ENCODE measurements at regions not wholly inside any gene's neighbourhood (a gene's known extent, or its start where the extent isn't known, plus 50 kb on each side); places are given as distances from the start of the nearest gene placed in this dataset.

- no peak for DNase-seq
These were observed 180.4 kb downstream of the KATNAL1 start for GRCh38 chr13:30126903-30127428.

GRCh38 chr13:30125422-30126073, 181.8 kb downstream of the KATNAL1 start:
- DNase-seq: no peak

GRCh38 chr13:30124131-30124768, 183.1 kb downstream of the KATNAL1 start:
- no peak for DNase-seq

- DNase-seq: no peak
These were observed 183.8 kb downstream of the KATNAL1 start for GRCh38 chr13:30123575-30123974.

DNA sequence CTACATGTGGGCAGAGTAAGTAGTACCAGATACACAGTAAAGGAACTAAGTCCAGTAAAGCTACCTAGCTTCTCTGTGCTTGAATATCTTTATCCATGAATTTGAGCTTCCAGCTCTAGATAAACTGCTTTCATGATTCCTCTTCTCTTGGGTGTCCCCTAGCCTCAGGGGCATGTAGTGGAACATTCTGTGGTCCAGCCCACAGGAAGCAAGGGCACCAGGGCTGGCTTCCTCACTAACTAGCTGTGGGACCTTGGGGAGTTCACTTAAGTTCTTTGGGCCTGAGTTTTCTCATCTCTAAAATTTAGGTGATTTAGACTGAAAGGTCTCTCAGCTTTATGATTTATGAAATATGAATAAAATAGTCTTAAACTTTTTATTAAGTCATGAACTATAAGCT, 185.7 kb downstream of the KATNAL1 start:
- DNase-seq: no peak

DNA sequence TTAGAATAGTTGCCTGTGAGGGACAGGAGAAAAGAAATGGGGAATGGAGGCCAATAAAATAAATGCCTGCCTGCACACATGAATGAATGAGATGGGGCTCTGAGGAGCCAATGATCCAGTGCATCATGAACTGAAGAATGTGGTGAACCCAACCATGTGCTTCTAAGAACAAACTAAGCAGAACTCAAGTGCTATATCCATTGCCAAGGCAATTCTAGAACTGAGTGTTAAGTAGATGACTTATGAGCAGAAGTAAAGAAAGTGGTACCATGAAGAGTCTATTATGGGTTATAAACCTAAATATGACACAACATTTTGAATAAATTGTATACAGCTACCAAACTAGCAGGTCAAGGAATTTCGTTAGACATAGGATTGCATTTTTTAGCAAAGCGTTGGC, 186.1 kb downstream of the KATNAL1 start:
- DNase-seq: no peak

- no peak for DNase-seq
These were observed 187.1 kb downstream of the KATNAL1 start for GRCh38 chr13:30120133-30120822.

DNA sequence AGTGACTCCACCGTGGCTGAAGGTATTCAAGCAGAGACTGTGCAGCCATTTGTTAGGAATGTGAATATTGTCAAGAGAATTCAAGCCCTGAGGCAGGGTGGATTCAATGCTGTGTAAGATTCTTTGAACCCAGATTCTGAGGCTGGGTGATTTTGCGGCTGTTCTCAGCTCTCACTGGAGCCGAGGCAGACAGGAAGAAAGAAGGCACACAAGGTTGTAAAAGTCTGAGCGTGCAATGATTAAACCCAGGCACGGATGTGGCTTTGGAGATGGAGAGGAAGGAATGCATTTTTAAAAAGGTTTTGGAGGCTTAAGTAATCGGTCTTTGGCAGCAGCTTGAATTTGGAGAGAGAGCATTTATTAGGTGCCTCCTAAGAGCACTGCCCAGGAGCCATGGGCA, 187.9 kb downstream of the KATNAL1 start:
- DNase-seq: no peak

DNA sequence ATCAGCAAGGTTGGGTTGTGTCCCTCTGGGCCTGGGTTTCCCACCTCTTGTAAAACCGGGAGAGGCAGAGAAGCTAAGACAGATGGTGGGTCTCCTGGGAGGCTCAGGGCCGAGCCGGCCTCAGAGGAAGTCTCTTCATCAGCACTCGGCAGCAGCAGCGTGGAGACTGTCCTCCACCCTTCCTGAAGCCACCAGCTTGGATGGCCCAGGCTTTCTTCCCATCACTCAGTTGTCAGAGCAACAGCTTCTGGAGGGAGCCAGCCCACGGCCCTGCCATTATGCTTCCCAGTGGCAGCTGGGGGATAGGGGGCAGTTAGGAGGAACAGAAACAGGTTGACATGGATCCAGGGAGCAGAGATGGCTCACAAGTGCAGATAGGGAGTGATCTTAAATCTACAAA, 191.0 kb downstream of the KATNAL1 start:
- DNase-seq: no peak

- DNase-seq: no peak
These were observed 192.1 kb downstream of the KATNAL1 start for GRCh38 chr13:30115257-30115600.

- peak; percentile 91 for DNase-seq
These were observed 192.6 kb downstream of the KATNAL1 start for GRCh38 chr13:30114571-30115256.

DNA sequence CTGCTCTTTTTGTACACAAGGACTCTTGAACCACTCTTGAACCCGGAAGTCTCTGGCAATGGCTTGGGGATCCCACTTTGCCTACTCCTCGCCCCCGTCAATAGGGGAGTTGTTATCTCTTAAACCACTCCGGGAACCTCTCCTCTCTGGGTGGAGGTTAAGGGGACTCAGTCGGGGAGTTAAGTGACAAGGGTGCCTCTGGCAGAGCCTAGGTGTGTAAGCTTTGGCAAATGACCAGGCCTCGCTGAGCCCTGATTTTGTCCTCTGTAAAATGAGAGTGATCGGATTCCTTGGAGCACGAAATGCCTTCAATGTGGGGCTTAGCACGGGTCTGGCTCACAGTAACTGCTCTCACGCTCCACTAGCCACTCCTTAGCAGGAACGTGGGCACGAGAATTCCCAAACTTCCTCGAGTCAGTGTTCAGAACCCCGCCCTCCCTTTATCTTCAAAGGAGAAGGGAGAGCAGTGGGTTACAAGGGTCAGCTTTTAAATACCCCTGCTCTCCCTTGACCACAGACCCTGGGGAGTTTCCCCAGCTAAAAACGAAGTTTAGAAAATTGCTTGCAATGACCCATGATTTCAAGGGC, 193.3 kb downstream of the KATNAL1 start:
- no peak for DNase-seq

- DNase-seq: no peak
These were observed 193.8 kb downstream of the KATNAL1 start for GRCh38 chr13:30113551-30113950.

DNA sequence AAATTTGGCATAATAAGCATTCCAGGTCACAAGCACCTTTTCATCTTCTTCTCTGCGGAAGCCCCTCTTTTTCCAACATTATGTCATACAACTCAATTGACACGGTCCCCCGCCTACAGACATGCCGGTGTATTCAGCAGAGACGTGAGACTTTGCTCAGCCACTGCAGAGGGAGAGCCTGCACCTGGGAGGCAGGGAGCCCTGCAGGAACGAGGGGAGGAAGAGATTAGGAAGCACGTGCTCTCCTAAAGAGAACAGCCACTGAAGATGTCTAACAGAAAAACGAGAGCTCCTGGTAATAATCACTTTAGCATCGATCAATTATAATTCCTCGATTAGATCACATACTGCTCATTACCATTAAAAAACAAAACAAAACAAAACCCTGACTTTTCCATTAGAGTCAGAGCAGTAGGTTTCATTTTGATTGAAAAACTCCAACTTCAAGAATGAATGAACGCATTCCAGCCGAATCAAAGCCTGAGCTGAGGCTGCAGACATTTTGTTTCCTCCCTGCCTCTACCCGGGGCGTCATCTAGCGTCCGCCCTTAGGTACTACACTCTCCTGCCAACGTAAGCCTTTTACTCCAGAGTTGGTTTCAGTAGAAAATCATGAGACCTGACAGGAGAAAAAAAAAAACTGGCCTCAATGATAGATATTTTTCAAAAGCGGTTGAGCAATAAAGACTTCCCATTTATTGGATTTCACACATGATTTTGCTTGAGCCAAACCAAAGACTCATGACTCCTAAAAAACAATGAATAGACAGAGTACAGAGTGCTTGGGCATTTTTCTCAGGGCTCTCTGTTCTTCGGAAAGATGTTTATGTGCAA, 194.5 kb downstream of the KATNAL1 start:
- DNase-seq: peak; percentile 85

DNA sequence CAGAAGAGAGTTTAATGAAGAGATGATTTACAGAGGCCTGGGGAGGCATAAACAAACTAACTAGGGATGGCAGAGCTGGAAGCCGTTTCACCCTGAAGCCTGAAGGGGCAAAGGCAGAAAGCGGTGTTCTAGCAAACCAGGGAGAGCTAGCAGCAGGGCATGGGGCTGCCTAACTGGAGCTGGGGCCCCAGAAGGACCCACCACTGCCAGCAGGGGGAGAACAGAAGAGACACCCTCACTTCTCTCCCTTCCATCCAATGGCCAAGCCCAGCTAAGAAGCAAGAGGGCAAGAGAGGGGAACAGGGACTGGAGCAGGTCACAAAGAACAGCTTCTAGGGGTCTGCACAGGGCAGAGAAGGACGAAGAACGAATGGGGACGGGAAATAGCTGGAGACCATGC, 195.5 kb downstream of the KATNAL1 start:
- no peak for DNase-seq

GRCh38 chr13:30110301-30111070, 196.9 kb downstream of the KATNAL1 start:
- DNase-seq: no peak

DNA sequence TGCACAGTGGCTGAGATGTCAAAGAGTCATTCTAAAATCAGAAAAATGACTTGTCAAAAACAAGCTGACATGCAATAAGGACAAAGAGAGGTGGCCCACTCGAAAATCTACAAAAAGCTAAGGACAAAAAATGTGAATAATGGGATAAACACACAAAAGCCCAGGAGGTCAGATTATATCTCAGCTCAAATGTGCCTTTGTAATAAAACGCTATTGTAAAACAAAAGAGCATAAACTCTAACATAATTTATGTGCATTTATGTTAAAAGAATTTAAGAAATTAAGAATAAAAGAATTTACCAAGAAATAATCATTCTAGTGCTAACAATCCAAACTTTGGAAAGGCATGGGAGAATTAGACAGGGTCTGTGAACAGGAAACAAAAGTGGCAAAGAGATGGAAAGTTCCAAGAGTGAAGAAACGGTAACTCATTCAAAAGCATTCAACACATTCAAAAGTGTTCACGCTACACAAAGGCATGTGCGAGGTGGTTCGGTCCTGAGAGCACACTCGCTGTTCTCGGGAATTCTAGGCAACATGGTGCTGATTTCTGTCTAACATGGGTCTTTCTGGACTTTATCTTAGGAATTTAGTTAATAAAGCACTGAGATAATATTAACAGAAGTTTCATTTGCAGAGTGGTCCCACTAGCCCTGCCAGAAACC, 197.7 kb downstream of the KATNAL1 start:
- DNase-seq: no peak

DNA sequence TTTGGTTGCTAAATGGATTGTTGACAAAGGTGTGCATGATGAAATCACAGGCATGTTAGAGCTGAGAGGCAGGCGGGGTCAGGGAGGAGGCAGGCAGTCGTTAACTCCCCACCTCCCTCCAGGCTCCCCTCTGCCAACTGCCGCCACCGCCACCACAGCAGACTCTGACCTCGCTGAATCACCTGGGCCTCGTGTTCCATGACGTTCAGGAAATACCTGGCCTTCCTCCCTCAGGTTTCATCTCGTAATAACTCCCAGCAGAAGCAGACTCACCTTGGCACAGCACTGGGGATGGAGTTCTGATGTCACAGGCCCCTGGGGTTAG, 198.5 kb downstream of the KATNAL1 start:
- DNase-seq: no peak

DNA sequence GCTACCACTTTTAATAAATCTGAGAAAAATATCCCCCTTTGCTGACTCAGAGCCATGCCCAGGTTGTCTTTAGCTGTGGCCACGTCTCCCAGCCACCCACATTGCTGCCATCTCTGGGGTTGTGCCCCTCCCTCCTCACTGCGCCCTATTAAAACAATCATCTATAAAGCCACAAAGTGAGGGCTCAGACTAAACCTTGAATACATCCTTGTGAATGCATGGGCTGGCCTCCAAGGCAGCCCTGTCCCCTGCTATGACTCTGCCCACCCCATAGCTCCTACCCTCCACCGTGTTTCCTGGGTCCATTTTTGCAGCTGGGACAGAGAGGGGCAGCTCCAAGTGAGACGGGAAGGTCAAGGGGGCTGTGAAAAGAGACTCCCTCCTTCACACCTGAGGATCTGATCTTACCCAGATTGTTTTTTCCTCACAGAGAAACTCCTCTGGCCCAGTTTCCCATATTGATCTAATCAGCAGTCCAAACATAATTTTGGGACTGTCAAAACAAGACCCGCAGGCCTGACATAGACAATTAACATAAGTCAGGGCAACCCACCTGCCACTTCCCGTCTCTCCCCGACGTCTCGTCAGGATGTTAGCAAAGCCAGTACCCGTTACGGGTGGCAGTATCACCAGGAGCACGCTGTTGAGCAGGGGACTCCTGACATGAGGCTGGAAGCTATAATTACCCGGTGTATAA, 199.0 kb downstream of the KATNAL1 start:
- no peak for DNase-seq

GRCh38 chr13:30107521-30108136, 199.7 kb downstream of the KATNAL1 start:
- DNase-seq: no peak

Data from right forelimb (tissue), 1 donor.